Esophagus mucosa (tissue), 1 donor: ENCODE measurements at regions not wholly inside any gene's neighbourhood (a gene's known extent, or its start where the extent isn't known, plus 50 kb on each side); places are given as distances from the start of the nearest gene placed in this dataset.
A peak's percentile ranks its signal among the peaks of the same experiment; 100 is the strongest.
"Not testable (repeated sequence)": the region's sequence is repeated elsewhere in the genome, so short reads cannot be mapped to it uniquely, and the experiment has no call there.

Source experiments
- ATAC-seq: fragments of 200-7000 bp; cut with Tn5 transposase; one replicate; pipeline ENCODE4 v1.9.1; 2020
- donor health status: DM: yes; HTN: yes; CAD: no.

DNA sequence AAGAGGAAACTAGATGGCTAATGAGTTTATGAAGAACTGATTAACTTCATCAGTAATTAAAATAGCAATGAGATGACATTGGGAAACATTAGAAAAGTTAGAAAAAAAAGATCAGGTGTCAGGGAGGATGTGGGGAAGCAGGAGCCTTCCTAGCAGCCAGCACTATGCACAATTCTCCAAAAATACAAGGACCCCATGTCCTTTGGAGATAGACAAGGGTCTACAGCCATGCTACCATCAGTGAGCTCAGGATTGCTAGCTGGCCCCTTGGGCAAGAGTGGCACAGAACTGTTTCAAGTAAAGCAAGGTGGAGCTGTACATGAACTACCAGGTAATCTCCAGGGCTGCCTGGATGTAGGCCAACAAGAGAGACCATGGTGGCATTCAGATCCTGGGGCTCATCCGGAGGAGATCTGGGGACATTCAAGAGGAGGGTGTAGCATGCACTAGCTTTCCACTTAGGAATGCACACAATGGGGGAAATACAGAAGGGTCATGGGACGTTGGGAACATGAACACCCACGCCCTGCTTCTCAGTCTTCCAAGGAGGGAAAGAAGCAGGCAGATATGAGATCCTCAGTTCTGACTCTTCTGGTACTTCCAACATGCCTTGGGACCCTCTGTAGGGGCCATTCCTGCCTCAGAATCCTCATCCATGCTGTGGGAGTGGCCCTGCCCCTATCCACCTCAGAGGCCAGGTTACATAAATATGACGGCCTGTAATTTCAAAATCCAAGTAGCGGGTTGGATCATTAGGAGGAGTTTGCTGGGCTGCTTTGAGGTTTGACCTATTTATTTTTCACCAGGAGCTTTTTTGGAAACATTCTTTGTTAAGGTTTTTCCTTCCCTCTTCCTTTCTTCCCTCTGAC lies 82.2 kb upstream of the HABP2 start:
- no peak for ATAC-seq

DNA sequence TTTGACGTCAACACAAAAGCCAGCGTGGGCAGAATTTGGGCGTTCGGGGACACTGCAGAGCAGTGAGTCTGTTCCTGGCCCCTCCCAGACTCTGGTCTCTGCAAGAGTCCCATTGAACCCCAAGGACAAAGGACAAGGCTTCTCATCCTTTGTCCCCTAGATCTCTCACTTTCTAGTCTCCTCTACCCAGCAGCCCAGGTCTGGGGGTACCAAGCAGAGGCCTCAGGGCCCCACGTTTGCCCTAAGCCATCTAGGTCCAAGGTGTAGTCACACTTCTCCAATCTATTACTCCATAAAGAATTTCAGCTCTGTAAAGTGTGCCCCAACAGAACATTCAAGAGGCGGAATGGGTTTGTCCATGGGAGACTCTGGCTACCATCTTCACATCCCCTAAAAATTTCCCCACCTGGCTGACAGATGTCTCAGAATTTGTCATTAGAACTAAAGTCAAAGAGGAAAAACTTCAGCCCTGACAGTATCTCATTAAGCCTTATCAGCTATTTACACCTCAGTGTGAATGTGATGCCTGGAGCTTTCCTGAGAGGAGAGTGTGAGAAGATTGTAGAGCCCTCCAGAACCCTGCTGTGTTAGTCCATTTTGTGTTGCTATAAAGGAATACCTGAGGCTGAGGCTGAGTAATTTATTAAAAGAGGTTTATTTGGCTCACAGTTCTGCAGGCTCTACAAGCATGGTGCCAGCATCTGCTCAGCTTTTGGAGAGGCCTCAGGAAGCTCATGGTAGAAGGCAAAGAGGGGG lies 81.4 kb upstream of the HABP2 start:
- ATAC-seq = no peak

DNA sequence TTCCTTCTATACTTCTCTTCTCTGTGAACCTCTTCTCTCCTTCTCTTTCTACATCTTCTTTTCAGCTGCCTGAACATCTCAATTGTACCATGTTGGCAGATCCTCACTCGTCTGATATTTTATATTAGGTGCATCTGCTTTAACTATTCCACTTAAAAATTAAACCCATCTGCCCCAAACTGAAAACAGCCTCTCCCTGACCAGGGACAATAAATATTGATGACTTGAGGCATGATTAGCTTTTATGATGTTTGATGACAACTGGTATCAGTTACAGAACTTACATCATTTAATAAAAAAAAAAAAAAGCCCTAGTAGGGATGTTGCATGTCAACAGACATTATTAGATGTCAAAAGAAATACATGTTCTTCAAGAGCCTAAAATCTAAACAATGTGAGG lies 79.8 kb upstream of the HABP2 start:
- no peak for ATAC-seq

DNA sequence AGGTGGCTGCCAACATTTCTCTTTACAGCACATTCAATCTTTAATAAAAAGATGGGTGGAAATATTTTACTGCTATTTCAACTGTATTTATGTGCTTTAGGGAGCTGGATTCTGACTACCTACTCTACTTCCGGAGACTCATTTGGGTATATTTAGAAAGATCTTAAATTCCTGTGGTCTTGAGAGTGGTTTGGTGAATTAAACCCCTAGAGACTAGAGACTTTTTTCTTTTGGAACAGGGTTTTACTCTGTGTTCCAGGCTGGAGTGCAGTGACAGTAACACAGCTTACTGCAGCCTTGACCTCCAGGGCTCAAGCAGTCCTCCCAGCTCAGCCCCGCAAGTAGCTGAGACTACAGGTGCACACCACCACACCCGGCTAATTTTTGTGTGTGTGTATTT lies 79.0 kb upstream of the HABP2 start:
- no peak for ATAC-seq

DNA sequence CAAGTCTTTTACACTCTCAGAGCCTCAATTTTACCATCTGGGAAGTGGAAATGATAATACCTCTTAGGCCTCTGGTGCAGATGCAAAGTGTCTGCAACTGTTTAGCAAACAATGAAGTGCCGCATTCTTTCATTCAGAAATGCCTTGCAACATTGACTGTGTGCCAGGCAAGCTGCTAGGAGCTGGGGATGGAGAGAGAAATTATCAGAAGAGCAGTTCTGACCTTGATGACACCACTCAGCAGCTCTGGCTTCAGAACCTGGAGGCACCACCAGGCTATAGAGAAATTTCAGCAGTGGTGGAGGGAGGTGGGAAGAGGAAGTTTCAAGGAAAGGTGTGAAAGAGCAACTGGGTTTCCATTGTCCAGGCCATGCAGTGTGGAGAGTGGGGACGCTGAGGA lies 78.1 kb upstream of the HABP2 start:
- ATAC-seq = no peak

DNA sequence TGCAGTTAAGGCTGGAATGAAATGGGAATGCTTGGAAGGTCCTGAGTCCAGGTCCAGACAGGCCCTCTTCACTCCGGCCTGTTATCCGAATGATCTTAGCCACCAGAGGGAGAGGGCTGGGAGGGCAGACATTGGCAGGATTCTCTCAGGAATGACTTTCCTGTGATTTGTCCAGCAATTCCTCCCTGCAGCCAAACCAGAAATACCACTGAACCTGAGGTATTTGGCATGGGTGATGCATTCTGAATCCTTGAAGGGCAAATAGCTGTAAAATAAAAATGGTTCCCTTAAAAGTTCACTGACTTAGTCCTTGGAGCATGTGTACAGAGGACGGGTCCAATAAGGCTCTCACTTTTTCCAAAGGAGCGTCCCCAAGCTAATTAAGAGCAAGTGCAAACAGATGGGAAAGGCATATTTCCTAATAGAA lies 77.5 kb upstream of the HABP2 start:
- ATAC-seq = no peak

DNA sequence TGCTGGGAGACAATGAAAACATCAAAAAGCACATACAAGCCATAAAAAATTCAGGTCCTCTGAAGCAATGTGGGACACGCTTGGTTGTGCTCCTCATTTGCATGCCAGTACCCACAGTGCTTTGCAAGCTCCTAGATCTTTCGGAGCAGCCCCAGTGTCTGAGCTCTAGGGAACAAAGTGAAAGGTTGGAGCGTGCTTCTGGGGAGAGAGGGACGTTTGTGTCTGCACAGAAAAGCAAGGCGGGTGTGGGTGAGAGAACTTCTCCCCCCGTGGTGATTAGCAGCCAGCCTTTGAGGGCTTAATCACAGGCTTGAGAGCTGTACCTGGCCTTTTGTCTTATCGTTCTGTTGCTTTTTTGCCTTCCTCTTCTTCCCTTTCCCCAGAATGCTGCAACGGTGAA lies 76.7 kb upstream of the HABP2 start:
- ATAC-seq = no peak

DNA sequence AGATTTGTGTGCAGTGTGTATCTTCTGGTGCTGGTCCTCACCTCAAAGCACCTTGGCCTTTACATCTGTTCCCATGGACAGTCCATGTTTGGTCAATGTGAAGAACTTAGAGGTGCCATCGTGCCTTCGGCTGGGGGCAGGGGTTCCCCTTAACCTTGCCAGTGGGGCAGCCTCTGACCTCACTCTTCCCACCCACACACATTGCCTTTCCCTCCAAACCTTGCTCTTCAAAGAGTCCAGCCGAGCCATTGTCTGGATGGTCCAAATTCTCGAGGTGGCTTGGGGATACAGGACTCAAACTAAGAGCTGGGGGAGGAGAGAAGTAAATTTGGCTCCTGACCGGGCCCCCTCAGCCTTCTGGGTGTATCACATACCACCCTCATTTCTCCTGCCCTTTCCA lies 76.2 kb upstream of the HABP2 start:
- ATAC-seq = no peak

DNA sequence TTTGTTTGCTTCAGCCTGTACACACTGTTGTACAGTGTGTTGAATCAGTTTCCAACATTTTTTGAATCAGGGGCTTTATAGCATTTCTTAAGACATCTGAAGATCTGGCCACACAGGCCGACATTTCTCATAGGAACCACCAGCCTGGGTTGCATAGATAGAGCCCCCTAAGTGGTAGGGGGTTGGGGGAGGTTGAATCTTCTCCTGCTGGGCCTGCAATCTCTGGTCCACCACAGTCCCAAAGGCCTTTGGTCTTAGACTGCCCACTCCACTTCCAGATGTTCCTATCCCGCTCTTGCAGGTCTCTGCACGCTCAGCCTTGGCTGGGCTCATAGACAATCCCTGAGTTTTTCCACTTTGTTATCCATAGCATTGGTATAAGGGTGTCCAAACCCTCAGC lies 75.4 kb upstream of the HABP2 start:
- ATAC-seq = no peak

DNA sequence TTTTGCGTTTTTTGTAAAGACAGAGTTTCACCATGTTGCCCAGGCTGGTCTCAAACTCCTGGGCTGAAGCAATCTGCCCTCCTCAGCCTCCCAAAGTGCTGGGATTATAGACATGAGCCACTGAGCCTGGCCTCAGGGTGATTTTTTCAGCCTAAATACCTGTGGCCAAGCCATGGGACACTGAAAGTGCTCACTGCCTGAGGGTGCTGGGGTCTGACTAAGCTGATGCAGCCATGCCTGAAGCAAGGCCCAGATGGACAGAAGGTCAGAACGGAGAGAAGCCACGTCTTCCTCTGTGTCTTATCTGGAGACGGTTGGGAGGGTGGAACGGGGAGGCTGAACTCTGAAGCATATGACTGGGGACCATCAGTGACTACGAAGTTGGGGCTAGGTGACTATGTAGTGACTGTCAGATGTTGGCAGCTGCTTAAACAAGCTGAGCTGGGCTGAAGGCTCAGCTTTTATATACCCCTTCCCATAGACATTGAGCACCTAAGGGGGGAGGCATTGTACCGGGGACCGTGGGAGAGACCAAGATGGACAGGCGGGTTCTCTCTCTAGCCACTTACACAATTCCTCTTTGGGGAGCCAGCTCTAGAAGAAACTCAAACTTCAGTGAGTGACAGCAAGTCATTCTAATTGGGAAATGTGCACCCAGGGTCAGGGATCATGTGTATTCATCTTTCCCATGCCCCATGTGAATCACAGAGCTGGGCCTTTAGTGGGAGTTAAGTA lies 73.3 kb upstream of the HABP2 start:
- ATAC-seq = no peak

DNA sequence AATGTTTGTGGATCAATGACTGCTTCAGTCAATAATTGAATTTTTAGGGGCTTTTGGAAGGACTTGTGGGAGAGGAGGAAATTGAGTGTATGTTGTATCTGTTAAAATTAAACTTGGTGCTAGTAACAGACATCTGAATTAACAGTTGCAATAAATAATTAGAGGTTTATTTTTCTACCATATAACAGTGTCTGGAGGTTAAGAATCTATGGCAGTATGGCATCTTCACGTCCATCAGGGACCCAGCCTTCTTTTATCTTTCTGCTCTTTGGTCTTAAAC lies 72.8 kb upstream of the HABP2 start:
- ATAC-seq = no peak

DNA sequence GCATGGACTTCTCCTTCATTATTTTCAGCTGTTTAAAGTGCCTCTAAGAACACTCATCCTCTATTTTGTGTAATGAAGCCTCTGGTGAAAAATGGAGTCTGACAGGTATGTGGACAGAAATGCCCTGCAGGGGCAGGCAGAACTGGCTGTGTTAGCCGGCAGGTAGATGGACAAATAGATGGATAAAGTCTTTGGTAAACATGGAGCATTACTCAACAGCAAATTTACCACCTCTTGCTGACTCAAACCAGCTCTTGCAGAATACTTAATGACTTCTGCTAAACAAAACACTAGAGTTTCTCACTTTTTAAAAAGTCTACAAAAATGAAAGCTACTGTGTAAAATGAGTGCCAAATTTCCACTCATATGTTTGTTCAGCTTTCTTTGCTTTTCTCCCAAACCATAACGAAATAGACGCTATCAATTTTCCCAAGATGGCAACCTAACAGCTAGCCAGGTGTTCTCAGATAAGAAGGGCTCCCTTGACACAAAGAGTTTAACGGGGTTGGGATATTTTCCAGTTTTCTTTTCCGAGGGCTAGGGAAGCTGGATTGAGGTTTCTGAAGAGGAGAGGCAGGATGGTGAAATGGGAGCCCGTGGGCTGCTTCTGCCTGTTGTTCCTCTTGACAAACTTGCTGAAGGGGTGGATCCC lies 71.9 kb upstream of the HABP2 start:
- peak; percentile 93 for ATAC-seq

DNA sequence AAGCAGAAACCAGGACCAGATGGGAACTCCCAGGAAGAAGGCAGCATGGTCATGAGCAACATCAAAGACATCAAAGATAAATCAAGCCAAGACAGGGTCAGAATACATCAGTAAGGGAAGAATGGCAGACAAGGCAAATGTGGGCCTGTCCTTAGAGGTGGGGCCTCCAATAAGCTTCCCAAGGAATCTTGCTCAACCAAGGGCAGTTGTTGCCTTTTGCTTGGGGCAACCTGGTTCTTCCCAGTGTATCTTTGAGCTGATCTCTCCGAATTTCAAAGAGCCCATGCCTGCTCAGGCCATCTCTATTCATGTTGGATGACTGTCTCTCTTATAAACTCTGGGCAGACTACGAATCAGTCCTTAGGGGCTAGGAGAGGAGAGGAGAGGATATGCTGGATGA lies 68.4 kb upstream of the HABP2 start:
- no peak for ATAC-seq

DNA sequence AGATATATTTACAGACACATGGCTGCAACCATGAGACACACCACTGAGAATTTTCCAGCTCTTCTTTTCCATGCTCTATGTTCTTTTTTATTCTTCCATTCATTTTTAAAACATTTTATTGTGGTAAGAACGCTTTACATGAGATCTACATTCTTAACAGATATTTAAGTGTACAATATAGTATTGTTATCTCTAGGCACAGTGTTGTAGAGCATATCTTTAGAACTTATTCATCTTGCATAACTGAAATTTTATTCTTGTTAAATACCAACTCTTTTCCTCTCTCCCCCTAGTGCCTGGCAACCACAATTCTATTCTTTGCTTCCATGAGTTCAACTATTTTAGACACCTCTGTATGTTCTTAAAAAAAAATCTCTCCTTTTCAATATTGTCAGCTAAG lies 67.1 kb upstream of the HABP2 start:
- ATAC-seq = no peak

DNA sequence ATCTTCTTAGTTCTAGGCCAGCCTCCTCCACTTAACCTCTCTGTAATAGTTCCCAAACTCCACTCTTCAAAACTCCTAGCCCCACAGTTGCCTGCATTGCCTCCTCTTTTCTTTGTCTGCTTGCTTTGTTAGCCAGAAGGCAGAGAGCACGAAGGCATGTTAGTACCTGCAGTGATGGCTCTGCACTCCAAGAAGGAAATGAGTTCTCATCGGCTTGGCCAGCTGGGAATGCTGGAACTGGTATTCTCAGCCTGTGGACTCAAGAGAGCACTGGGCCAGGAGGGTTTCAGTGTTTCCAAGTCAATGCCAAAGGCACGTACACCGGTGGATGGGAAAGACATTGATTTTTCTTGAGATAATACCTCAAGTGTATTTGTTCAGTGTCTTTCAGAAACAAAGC lies 66.3 kb upstream of the HABP2 start:
- no peak for ATAC-seq

DNA sequence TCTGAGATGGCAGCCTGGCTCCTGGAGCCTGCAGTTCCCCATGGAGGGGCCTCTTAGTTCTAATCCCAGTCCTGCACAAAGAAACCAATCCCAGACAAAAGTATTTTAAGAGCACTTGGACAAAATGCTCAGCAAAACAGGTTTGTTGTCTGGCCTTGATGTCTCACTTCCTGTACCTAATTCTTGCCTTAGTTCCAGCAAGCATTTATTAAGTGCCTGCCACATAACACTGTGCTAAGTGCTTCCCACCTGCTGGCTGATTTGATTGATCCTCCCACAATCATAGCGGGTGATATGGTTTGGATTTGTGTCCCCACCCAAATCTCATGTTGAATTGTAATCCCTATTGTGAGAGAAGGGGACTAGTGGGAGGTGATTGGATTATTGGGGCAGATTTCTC lies 65.7 kb upstream of the HABP2 start:
- no peak for ATAC-seq

DNA sequence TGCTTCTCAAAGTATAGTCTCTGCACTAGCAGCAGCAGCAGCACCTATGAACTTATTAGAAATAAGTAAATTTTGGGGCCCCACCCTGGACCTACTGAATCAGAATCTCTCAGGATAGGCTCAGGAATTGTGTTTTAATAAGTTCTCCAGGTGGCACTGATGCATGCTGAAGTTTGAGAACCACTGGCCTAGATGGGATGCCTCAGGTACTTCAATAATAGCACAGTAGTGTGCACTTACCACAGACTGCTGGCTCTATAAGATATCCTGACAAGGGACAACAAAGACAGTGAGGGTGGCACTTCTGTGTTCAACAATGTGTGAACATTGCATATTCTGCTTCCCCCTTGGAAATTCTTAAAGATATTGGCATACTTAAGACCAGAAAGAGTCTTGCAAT lies 64.7 kb upstream of the HABP2 start:
- ATAC-seq = no peak

DNA sequence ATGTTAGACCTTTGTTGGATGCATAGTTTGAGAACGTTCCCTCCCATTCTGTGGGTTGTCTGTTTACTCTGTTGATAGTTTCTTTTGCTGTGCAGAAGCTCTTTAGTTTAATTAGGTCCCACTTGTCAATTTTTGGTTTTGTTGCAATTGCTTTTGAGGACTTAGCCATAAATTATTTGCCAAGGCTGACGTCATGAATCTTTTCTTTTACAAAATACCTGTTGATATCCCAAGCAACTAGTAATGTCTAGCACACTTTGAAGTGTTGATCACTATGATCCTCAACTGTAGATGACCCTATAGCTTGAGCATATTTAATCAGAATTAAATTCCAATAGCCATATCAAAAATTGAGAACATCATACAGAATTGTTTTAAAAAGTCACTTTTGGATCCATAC lies 63.3 kb upstream of the HABP2 start:
- not testable (repeated sequence) for ATAC-seq

DNA sequence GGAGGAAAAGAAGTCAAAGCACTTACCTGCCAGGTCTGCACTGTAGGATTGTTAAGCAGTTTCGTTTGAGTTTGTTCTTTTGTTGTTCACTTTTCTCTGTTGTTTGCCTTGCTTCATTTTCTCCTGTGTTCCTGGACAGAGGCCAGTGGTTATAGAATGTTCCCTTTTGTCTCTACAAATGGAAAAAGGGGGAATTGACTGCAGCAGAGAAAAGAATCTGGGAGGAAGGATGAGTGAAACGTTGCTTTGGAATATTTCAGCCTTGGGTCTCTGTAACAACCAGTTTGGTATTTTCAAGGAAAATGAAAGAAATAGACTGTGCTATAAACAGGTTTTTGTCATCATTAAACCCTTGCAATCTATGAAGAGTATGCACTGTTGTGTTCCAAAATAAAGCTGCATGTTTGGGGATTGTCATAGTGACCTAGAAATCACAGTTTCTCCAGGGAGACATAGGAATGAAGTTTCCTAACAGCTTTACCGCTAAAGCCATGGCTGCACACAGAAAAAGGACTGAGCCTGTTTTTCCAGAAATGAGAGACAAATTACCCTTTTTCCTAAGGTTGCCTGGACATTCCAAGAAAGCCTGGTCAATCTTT lies 60.8 kb upstream of the HABP2 start:
- no peak for ATAC-seq

DNA sequence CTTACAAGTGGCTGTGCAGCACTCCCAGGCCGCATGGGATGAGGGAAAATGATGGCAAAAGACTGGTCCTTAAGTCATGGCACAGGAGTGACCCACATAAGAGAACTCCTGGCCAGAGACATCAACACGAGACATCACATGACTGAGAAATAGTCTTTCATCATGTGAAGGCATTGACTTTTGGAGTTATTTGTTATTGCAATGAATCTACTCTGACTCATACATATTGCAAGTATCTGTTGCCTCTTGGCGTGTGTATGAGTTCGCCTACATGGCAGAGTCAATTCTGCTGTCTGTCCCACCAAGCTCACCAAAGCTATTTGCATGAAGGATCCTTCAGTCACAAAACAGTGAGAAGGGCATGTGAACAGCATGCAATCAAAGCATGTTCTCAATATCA lies 59.7 kb upstream of the HABP2 start:
- ATAC-seq = peak; percentile 61

DNA sequence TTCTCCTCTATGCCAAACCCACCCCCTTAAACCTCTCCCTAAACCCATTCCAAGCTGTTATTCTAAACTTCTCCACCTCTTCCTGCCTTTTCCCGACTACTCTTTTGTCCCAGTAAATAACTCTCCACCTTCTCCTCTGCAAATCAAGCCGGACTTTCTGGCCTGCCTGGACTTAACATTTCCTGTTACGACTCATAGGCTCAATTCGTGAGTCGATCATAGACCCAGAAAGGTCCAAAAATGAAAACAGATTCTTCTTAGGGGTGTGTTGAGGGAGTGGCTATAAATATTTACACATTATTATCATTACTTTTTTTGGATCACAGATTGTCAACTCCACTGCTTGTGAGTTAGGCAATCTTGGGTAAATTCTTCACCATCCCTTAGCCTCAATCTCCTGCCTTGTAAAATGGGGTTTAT lies 59.0 kb upstream of the HABP2 start:
- peak; percentile 66 for ATAC-seq

DNA sequence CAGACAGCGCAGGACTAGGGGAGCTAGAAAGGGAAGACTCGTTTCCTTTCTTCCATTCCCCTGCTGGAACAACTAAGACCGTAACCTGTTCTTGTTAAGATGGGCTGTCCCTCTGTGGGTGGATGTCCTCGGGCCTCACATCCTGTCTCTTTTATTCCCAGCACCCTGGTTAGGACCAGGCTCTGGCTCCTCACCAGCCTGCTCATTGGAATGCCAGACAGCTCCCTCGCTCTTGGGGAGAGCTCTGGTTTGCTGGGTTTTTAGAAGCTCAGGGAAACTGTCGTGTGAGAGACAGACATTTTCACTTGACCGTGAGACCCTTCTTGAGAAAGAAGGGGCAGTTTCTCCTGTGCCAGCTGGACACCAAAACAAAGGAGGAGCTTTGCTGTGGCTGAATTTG lies 58.1 kb upstream of the HABP2 start:
- ATAC-seq = no peak

DNA sequence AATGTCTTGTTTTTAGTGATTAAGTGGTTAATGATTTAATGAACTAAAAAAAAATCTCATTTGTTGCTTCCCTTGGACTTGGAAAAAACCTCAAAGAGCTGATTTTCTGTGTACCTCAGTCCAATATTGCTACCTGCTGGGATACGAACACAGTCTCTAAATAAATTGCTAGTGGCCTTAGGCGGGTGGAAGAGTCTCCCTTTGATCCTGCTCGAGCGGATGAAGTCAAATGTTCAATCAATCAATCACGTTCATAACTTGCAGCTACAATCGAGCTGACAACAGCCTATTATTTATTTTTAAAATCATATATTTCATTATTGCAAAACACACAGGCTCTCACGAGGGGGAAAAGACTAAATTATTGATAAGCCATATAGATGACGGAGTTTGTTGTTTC lies 57.3 kb upstream of the HABP2 start:
- ATAC-seq = no peak
